ENCODE measurements at regions not wholly inside any gene's neighbourhood (a gene's known extent, or its start where the extent isn't known, plus 50 kb on each side); places are given as distances from the start of the nearest gene placed in this dataset.

DNA sequence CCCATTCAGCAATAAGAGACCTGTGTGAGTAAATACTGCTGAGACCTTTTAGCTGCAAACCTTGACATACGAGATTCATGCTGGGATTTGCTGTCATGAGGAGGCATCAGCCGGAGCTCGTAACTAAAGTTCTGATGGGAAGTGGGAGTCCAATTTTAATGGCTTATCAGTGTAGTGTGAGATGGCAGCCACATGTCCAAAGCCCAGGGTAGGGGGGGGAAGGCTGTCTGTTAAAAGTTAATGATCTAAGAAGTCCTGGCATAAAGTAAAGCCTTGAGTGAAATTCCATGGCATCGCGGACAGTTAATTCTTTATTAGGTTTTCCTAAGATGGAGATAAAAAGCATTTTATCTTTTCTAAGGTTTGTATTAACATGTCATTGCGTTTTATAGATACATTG, 240.0 kb downstream of the AACS start:
- H3K27ac Mint-ChIP-seq = no peak overlapping the region
- H3K27me3 Mint-ChIP-seq (ENCODE audit: low read depth) = peaks cover 44% of the 10 kb centered on the region
- H3K36me3 Mint-ChIP-seq = no peaks in the 10 kb centered on the region
- H3K9me3 Mint-ChIP-seq = peaks cover 3% of the 10 kb centered on the region
- H3K4me3 Mint-ChIP-seq = no peak overlapping the region
- H3K4me1 Mint-ChIP-seq = no peaks in the 10 kb centered on the region
- DNase-seq (ENCODE audit: low spot score in 2 of 2, unreplicated experiment in 2 of 2) = no peak
- TF ChIP-seq, protein P1, sequence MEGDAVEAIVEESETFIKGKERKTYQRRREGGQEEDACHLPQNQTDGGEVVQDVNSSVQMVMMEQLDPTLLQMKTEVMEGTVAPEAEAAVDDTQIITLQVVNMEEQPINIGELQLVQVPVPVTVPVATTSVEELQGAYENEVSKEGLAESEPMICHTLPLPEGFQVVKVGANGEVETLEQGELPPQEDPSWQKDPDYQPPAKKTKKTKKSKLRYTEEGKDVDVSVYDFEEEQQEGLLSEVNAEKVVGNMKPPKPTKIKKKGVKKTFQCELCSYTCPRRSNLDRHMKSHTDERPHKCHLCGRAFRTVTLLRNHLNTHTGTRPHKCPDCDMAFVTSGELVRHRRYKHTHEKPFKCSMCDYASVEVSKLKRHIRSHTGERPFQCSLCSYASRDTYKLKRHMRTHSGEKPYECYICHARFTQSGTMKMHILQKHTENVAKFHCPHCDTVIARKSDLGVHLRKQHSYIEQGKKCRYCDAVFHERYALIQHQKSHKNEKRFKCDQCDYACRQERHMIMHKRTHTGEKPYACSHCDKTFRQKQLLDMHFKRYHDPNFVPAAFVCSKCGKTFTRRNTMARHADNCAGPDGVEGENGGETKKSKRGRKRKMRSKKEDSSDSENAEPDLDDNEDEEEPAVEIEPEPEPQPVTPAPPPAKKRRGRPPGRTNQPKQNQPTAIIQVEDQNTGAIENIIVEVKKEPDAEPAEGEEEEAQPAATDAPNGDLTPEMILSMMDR (IDR thresholded peaks at IDR 0.05; ENCODE audit: unreplicated experiment) = no peak

DNA sequence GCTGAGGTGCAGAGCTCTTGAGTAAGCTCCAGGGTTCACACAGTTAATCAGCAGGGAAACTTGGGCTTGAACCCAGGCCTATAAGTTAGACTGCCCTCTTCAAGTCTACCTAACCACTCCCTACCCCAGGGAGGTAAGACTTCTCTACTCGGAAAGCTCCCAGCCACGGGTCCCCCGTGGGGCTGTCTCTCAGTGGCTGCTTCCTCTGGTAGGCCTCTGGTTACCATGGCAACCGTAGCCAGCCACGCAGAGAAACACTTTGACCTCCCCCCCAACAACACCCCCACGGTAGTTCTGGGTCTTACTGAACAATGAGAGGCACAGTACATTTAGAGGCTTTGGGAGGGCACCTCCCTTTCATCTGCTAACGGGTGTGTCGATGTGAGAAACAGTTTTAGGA, 245.2 kb downstream of the AACS start:
- Mint-ChIP-seq H3K27me3 (ENCODE audit: low read depth) (peaks cover 53% of the 10 kb centered on the region), H3K27ac (no peak overlapping the region), H3K4me1 (peaks cover 13% of the 10 kb centered on the region), H3K9me3 (peaks cover 3% of the 10 kb centered on the region), H3K4me3 (no peak overlapping the region), H3K36me3 (no peaks in the 10 kb centered on the region)
- TF ChIP-seq, protein P1 (IDR thresholded peaks at IDR 0.05; ENCODE audit: unreplicated experiment) = no peak
- DNase-seq (ENCODE audit: low spot score in 2 of 2, unreplicated experiment in 2 of 2) = no peak

DNA sequence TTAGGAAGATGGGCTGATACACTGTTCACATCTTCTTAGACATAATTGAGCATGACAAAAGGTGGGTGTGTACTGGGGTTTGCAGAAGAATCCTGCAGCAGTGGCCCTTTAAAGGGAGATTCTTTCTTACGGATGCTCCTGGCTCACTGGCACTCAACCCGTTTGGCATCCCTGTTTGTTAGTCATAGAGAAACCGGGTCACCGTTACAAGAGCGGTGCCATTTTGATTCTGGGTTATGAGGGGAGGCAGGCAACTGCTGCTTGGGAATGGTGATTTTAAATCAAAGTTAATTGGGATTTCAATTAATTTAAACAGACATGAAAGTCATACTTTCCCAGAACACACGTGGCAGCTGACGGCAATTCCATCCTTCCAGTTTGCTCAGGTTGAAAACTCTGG, 245.8 kb downstream of the AACS start:
- Mint-ChIP-seq H3K27me3 (ENCODE audit: low read depth) (peaks cover 53% of the 10 kb centered on the region), H3K27ac (no peak overlapping the region), H3K4me1 (peaks cover 13% of the 10 kb centered on the region), H3K4me3 (no peak overlapping the region), H3K36me3 (no peaks in the 10 kb centered on the region), H3K9me3 (peaks cover 3% of the 10 kb centered on the region)
- TF ChIP-seq, protein P1 (IDR thresholded peaks at IDR 0.05; ENCODE audit: unreplicated experiment) = no peak
- DNase-seq (ENCODE audit: low spot score in 2 of 2, unreplicated experiment in 2 of 2) = no peak

DNA sequence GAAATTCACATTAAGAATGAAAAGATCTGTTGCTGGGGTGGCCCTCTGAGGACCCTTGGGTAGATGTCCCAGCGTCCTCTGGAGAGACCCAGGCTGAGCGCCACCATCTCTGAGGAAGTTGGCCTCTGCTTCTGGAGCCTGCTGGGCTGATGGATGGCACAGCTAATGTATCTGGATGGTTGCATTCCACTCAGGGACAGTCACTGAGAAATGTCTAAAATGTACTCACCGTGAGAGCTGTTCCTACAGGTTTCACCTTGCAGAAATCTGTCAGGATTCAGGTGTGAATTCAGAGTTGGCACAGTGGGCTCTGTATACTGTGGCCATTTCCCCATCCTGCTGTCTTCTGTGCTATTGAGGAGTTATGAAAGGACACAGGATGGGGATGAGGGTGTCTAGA, 247.2 kb downstream of the AACS start:
- Mint-ChIP-seq H3K4me1 (peaks cover 13% of the 10 kb centered on the region), H3K9me3 (peaks cover 3% of the 10 kb centered on the region), H3K27ac (no peak overlapping the region), H3K4me3 (no peak overlapping the region), H3K27me3 (ENCODE audit: low read depth) (peaks cover 55% of the 10 kb centered on the region), H3K36me3 (no peaks in the 10 kb centered on the region)
- DNase-seq (ENCODE audit: low spot score in 2 of 2, unreplicated experiment in 2 of 2) = no peak
- TF ChIP-seq, protein P1 (IDR thresholded peaks at IDR 0.05; ENCODE audit: unreplicated experiment) = no peak

- Mint-ChIP-seq H3K4me3 (no peak overlapping the region), H3K27me3 (ENCODE audit: low read depth) (peaks cover 62% of the 10 kb centered on the region)
These were observed 249.0 kb downstream of the AACS start for GRCh38 chr12:125314051-125314755.

More at GRCh38 chr12:125314051-125314755, 249.0 kb downstream of the AACS start:
- DNase-seq (ENCODE audit: low spot score in 2 of 2, unreplicated experiment in 2 of 2) = no peak
- Mint-ChIP-seq H3K9me3 (no peaks in the 10 kb centered on the region), H3K4me1 (peaks cover 13% of the 10 kb centered on the region), H3K36me3 (no peaks in the 10 kb centered on the region), H3K27ac (no peak overlapping the region)
- TF ChIP-seq, protein P1 (IDR thresholded peaks at IDR 0.05; ENCODE audit: unreplicated experiment) = no peak

Data from mesothelial cell of epicardium (in vitro differentiated cells).